Cerebellar nuclear complex (tissue), 1 donor: ENCODE measurements at regions not wholly inside any gene's neighbourhood (a gene's known extent, or its start where the extent isn't known, plus 50 kb on each side); places are given as distances from the start of the nearest gene placed in this dataset.

Source experiments
- DNase-seq, 2 experiments: peaks; one replicate each; lab custom pipeline; 2025; lab: John Stamatoyannopoulos, UW

- DNase-seq: no peak
Observed at GRCh38 chr5:125554355-125554754, 807.9 kb upstream of the ZNF608 start.

GRCh38 chr5:125555591-125555990, 809.2 kb upstream of the ZNF608 start:
- no peak for DNase-seq

- no peak for DNase-seq
Observed at GRCh38 chr5:125558016-125558415, 811.6 kb upstream of the ZNF608 start.

GRCh38 chr5:125558466-125558865, 812.0 kb upstream of the ZNF608 start:
- DNase-seq: no peak

GRCh38 chr5:125559296-125559695, 812.9 kb upstream of the ZNF608 start:
- DNase-seq: no peak

- no peak for DNase-seq
Observed at GRCh38 chr5:125560476-125561225, 814.2 kb upstream of the ZNF608 start.

- DNase-seq: no peak
Observed at GRCh38 chr5:125564317-125564975, 818.0 kb upstream of the ZNF608 start.

- DNase-seq: no peak
Observed at GRCh38 chr5:125574491-125575044, 828.1 kb upstream of the ZNF608 start.

- no peak for DNase-seq
Observed at GRCh38 chr5:125575171-125575890, 828.9 kb upstream of the ZNF608 start.

- no peak for DNase-seq
Observed at GRCh38 chr5:125575891-125576505, 829.6 kb upstream of the ZNF608 start.

- DNase-seq: no peak
Observed at GRCh38 chr5:125576822-125577221, 830.4 kb upstream of the ZNF608 start.

- DNase-seq: no peak
Observed at GRCh38 chr5:125578551-125578950, 832.1 kb upstream of the ZNF608 start.

GRCh38 chr5:125579182-125579581, 832.7 kb upstream of the ZNF608 start:
- no peak for DNase-seq

GRCh38 chr5:125581311-125581710, 834.9 kb upstream of the ZNF608 start:
- DNase-seq: no peak

GRCh38 chr5:125582352-125582751, 835.9 kb upstream of the ZNF608 start:
- DNase-seq: no peak

- no peak for DNase-seq
Observed at GRCh38 chr5:125583321-125584139, 837.1 kb upstream of the ZNF608 start.

- no peak for DNase-seq
Observed at GRCh38 chr5:125584140-125584520, 837.7 kb upstream of the ZNF608 start.

GRCh38 chr5:125587631-125588030, 835.6 kb upstream of the GRAMD2B start:
- no peak for DNase-seq

GRCh38 chr5:125592856-125593255, 830.4 kb upstream of the GRAMD2B start:
- no peak for DNase-seq

- DNase-seq: no peak
Observed at GRCh38 chr5:125595095-125595494, 828.1 kb upstream of the GRAMD2B start.

- DNase-seq: no peak
Observed at GRCh38 chr5:125595845-125596244, 827.4 kb upstream of the GRAMD2B start.
